ENCODE measurements at regions not wholly inside any gene's neighbourhood (a gene's known extent, or its start where the extent isn't known, plus 50 kb on each side); places are given as distances from the start of the nearest gene placed in this dataset.

DNA sequence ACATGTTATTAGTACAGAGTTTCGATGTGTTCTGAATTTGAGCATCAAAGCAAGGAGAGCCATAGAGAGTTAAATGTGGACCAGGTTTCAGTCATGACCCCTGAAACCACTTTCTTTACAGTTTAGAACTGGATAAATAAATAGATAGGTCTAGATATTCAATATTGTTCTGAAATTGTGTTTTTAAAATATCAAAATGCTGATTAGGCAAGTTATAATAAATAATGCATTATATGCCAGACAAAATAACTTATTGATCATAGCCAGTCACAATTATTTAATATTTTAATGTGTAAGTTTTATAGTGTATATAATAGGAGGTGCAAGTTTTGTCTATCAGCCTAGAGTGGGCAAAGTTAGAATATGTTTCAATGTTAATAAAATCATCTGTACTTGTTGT, 569.5 kb downstream of the METTL15 start:
- DNase-seq = no peak
- intact Hi-C loops (cut with DNase I) = no loop called here
- no peak for ATAC-seq (ENCODE audit: poor library complexity)

- ATAC-seq (ENCODE audit: poor library complexity) (no peak), DNase-seq (no peak)
- intact Hi-C loops (cut with DNase I) = no loop called here
Observed at GRCh38 chr11:28675183-28675582, 567.0 kb downstream of the METTL15 start.

GRCh38 chr11:28674433-28675103, 566.4 kb downstream of the METTL15 start:
- DNase-seq = no peak
- ATAC-seq (ENCODE audit: poor library complexity) = no peak
- intact Hi-C loops (cut with DNase I) = no loop called here

- intact Hi-C loops (cut with DNase I) = no loop called here
- DNase-seq (no peak), ATAC-seq (ENCODE audit: poor library complexity) (no peak)
Observed at GRCh38 chr11:28673691-28674432, 565.7 kb downstream of the METTL15 start.

- intact Hi-C loops (cut with DNase I) = no loop called here
- no peak for ATAC-seq (ENCODE audit: poor library complexity)
- DNase-seq = no peak
Observed at GRCh38 chr11:28671274-28671673, 563.1 kb downstream of the METTL15 start.

GRCh38 chr11:28666632-28667031, 558.4 kb downstream of the METTL15 start:
- intact Hi-C loops (cut with DNase I) = no loop called here
- ATAC-seq (ENCODE audit: poor library complexity) (no peak), DNase-seq (no peak)

DNA sequence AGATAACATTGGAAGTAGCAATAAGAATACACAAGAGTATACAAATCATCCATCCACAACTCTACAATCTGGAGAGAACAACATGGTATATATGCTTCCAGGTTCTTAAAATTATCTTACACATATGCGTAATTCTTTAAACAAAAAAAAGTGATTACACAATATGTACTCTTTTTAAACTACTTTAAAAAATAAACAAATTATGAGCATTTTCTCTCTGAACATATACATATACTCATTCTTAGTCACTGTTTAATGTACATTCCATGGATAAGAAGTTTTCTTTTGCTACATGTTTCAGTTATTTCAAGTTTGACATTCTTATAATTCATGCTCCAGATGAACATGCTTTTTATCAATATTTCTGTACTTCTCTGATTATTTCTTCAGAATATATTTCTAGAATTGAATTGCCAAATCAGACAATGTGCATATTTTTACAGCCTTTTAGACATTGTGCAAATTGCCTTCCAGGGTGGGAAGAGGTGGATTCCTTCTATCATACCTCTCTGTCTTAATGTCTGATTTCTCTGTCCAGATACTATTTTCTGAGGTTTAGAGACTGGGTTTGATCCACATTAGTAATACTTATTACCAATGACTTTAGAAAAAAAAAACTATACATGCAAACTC, 551.6 kb downstream of the METTL15 start:
- intact Hi-C loops (cut with DNase I) = no loop called here
- no peak for DNase-seq
- no peak for ATAC-seq (ENCODE audit: poor library complexity)

GRCh38 chr11:28657378-28658030, 549.3 kb downstream of the METTL15 start:
- ATAC-seq (ENCODE audit: poor library complexity) (no peak), DNase-seq (no peak)
- intact Hi-C loops (cut with DNase I) = no loop called here

DNA sequence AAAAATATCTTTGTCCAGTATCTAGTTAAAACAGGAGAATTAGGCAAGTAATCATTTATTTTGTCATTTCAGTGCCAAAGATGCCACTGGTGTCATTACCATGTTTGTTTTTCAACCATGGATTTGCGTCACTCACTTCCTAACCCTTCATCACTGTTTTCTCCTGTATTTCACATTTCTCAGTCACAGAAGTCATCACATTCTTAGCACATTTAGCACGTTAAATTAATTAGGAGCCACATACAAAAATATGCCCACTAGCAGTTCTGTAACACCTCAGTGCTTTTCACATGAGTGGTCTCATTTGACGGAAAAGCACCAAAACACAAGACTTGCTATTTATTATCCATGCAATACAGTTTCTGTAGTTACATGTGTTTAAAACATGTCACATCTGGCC, 546.0 kb downstream of the METTL15 start:
- intact Hi-C loops (cut with DNase I) = no loop called here
- ATAC-seq (ENCODE audit: poor library complexity) = no peak

GRCh38 chr11:28649922-28650321, 541.7 kb downstream of the METTL15 start:
- intact Hi-C loops (cut with DNase I) = no loop called here
- DNase-seq = no peak

More for the DNA sequence above, 546.0 kb downstream of the METTL15 start:
- no peak for DNase-seq

GRCh38 chr11:28636566-28636965, 528.4 kb downstream of the METTL15 start:
- ATAC-seq (ENCODE audit: poor library complexity) (no peak), DNase-seq (no peak)
- intact Hi-C loops (cut with DNase I) = no loop called here

More at GRCh38 chr11:28649922-28650321, 541.7 kb downstream of the METTL15 start:
- no peak for ATAC-seq (ENCODE audit: poor library complexity)

DNA sequence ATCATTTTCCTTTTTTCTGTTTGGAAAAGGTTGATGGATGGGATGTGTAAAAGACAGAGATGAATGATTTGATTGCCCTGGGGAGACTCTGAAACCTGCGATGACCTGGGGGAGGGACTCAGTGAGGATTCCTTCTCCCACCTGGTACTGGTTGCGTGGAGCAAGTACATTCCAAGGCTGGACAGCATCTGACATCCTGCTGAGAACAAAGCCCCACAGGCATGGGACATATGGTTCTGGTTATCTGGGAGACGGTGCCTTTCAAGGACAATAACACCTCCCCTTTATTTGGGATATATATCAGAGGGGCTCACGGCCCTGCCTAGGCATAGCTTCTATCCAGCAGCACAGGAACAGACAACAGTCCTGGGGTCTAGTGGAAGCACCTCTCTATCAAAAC, 527.8 kb downstream of the METTL15 start:
- no peak for ATAC-seq (ENCODE audit: poor library complexity)
- DNase-seq = no peak
- intact Hi-C loops (cut with DNase I) = no loop called here

GRCh38 chr11:28632338-28632737, 524.1 kb downstream of the METTL15 start:
- DNase-seq (no peak), ATAC-seq (ENCODE audit: poor library complexity) (no peak)
- intact Hi-C loops (cut with DNase I) = no loop called here

DNA sequence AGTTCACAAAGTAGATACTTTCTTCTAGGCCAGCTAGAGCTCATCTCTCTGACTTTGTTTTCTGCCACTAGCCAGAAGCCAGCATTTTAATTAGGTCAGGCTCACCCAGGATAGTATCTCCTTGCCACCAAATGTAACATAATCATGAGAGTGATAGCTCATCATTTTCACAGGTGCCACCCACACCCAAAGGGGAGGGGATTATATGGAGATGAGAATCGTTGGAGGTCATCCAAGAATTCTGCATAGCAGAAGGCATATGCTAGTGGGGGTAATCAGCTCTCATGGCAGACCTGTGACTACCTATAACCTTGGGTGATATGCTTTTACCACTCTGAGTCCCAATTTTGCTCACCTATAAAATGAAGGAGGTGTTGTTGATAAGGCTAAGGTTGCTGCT, 523.0 kb downstream of the METTL15 start:
- DNase-seq = no peak
- no peak for ATAC-seq (ENCODE audit: poor library complexity)
- intact Hi-C loops (cut with DNase I) = no loop called here

GRCh38 chr11:28629235-28629634, 521.0 kb downstream of the METTL15 start:
- no peak for ATAC-seq (ENCODE audit: poor library complexity)
- no peak for DNase-seq
- intact Hi-C loops (cut with DNase I) = no loop called here

GRCh38 chr11:28628412-28628811, 520.2 kb downstream of the METTL15 start:
- ATAC-seq (ENCODE audit: poor library complexity) (no peak), DNase-seq (no peak)
- intact Hi-C loops (cut with DNase I) = no loop called here

DNA sequence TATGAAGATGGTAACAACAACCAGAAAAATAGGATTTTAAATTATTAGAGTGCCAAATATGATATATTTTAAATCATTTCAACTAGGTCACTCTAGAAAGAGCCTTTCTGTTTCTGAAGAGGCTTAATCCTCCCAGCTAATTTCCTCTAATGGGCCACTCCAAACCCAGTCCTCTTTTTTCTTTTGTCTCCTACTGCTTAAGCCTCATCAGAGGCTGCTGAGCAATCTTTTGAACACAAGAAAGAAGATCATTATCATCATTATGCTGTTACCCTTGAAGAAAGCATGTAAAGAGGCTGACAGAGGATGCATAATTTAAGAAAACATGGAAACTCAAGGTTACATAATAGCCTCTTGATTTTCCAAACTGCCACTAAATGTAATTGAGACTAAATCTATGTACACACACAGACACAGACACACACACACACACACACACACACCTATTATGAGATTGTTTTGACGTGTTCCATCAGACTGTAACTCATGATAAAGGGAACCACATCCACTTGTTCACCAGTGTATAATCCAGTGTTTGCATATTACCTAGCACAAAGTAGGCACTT, 519.6 kb downstream of the METTL15 start:
- intact Hi-C loops (cut with DNase I) = no loop called here
- DNase-seq (no peak), ATAC-seq (ENCODE audit: poor library complexity) (no peak)

GRCh38 chr11:28625532-28625931, 517.3 kb downstream of the METTL15 start:
- DNase-seq = no peak
- no peak for ATAC-seq (ENCODE audit: poor library complexity)
- intact Hi-C loops (cut with DNase I) = no loop called here

GRCh38 chr11:28621753-28622152, 513.6 kb downstream of the METTL15 start:
- ATAC-seq (ENCODE audit: poor library complexity) (peak; percentile 55), DNase-seq (peak; percentile 33)
- intact Hi-C loops (cut with DNase I) = no loop called here
